ELF-1 (cell line): ENCODE measurements at regions not wholly inside any gene's neighbourhood (a gene's known extent, or its start where the extent isn't known, plus 50 kb on each side); places are given as distances from the start of the nearest gene placed in this dataset.

Source experiments
- DNase-seq: peaks from one replicate; pipeline ENCODE4 v3.0.0-alpha.2; 2016; ENCODE audit warnings: low read depth, low spot score

- DNase-seq: no peak
Observed at GRCh38 chr4:115357776-115358175, 244.4 kb upstream of the NDST4 start.

DNA sequence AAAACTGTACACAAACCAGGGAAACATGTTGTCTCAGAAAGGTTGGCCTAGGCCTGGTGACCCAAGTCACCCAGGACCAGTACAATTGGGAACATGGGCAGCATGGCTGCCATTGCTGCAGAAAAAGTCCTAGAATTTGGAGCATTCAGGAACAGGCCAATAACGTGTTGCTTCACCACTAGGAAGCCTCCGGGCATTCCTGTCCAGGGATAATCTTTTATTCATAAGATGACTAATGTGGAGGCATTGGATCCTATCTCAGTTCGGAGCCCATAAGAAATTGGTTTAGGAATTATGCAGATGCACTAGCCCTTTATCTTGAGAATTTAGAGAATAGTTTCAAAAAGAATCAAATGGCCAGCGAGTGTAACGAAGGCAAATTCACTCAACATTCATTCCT lies 242.8 kb upstream of the NDST4 start:
- DNase-seq: no peak

DNA sequence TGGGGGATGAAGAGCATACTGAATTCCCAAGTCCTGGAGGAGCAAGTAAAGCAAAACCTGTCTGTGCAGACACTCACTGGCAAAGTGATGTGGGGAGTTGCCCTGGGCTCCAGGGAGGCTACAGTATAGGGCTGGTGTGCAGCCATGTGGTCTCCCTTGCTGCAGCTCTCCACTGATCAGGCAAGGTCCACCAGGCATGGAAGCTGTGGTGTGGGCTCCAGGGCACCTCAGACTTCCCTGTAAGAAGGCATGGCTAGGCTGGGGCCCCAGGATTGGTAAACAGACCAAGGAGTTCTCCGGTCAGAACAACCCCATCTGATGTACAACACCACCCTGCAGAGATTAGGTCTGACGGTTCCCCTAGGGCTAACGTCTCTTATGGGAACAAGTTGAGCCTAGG lies 241.9 kb upstream of the NDST4 start:
- DNase-seq: no peak

- no peak for DNase-seq
Observed at GRCh38 chr4:115353370-115353769, 239.9 kb upstream of the NDST4 start.

DNA sequence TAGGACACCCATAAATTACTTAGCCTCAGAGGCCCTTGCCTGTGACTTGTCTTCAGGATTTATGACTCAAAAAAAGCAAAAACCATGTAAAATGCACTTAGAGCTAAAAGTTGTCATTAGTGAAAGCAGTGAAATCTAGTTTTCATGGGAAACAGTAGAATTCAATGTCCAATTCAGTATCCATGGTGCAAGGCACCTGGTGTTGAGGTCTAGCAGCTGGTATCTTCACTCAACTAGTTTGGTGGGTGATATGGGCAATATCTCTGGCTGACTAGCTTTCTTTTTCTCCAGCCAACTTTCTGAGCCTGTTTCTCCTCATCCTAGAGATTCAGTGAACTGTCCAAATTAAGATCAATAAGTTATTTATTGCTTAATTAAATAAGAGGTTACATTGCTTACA lies 229.8 kb upstream of the NDST4 start:
- DNase-seq: no peak

DNA sequence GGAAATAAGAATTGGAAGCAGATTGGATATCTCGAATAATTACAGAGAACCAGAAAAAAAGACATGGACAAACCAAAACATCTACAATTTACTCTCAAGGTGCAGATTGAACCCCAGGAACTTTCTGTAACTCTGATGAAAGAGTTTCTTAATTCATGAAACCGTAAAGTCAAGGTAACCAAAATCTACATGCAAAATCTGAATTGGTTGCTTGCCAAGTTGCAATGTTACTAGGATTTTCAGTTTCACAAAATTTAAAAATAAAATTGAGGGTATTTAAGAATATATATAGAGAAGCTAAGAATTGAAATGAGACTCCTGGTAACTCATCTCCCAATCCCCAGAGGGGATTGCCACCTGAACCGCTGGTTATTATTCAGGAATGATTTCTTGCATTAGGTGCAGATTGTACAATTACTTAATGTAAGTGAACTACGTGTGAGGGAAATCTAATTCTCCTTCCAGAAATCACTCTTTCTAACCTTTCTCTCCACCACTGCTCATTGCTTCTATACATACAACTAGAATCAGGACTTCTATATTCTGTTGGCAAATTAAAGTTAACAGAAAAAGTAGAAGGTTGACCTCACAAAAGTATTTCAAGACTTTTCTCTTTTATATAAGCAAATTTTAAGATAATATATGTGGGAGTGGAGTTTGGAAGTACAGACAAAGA lies 221.5 kb upstream of the NDST4 start:
- no peak for DNase-seq

GRCh38 chr4:115332078-115332477 lies 218.7 kb upstream of the NDST4 start:
- DNase-seq: no peak

DNA sequence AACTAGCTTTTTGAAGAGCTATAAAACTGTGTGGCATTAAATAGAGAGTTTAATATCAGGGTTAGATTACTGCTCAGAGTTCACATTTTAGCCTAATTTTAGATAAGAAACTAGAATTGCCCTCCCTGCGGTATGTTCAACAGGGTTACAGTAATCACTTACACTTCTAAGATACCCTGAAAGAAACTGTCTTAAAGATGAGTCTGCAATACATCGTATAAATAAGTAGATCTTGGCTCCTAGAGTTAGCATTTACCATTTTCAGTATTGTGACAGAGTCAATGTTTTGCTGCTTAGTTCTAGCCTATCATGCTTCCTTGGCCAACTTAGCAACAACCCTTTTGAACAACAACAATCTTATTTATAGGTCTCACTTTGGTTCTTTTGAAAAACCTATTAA lies 217.8 kb upstream of the NDST4 start:
- DNase-seq: no peak

GRCh38 chr4:115325836-115326235 lies 212.4 kb upstream of the NDST4 start:
- no peak for DNase-seq

- DNase-seq: no peak
Observed at GRCh38 chr4:115323106-115323707, 209.8 kb upstream of the NDST4 start.

GRCh38 chr4:115315182-115315581 lies 201.8 kb upstream of the NDST4 start:
- peak; percentile 26 for DNase-seq

GRCh38 chr4:115310641-115311040 lies 197.2 kb upstream of the NDST4 start:
- no peak for DNase-seq

- no peak for DNase-seq
Observed at GRCh38 chr4:115294717-115295116, 181.3 kb upstream of the NDST4 start.

- no peak for DNase-seq
Observed at GRCh38 chr4:115293093-115293462, 179.7 kb upstream of the NDST4 start.

- no peak for DNase-seq
Observed at GRCh38 chr4:115292320-115293092, 179.1 kb upstream of the NDST4 start.

GRCh38 chr4:115287426-115287825 lies 174.0 kb upstream of the NDST4 start:
- DNase-seq: no peak

- no peak for DNase-seq
Observed at GRCh38 chr4:115279330-115279729, 165.9 kb upstream of the NDST4 start.

- no peak for DNase-seq
Observed at GRCh38 chr4:115278830-115279229, 165.4 kb upstream of the NDST4 start.

GRCh38 chr4:115275615-115276014 lies 162.2 kb upstream of the NDST4 start:
- no peak for DNase-seq

DNA sequence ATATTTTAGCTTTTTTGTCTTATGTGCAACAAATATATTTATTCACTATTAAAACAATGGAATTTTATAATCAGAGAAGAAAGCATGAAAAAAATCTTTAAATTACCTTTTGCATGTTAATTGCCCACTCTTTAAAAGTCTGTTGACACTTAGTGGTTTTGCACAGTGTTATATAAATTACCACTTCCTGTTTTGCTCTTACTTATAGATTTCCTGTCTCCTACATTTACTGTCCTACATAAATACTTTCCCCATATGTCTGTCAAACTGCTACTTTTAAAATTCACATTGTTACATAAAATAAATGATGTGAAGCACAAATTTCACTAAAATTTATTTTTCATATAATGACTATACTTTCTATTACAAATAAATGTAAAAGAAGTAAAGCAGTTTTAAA lies 161.1 kb upstream of the NDST4 start:
- DNase-seq: no peak

DNA sequence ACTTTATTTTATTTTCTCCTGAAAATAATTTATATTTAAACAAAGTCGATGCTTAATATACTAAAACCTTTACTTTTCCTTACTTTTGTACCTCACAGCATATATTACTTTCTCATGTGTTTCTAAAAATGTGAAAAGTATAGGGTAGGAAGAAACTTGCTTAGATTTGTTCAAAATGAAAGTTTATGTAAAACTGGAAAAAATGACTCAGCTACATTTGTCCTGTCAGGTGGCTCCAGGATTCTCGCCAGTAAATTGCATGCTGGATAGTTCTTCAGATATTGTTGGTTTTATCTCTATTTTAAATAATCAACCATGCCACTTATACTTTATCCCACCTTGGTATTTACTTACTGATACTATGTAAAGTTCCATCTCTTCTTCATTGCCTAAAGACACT lies 159.2 kb upstream of the NDST4 start:
- DNase-seq: no peak

DNA sequence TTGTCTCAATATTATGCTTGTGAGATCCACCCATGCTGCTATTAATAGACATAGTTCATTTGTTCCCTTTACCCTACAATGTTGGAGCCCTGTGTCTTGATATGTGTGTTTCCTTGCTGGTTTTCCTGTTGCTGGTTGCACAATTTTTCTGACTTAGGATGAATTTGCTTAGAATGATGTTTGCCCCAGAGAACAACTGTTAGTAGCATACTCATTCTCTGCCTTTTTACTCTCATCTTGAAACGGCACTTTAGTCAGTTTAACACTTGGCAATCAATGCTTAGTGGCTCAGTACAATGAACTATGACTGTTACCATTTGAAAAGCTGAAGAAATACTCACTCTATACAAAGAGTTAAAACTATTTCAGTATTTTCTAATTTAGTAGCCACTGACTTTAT lies 158.8 kb upstream of the NDST4 start:
- DNase-seq: no peak

DNA sequence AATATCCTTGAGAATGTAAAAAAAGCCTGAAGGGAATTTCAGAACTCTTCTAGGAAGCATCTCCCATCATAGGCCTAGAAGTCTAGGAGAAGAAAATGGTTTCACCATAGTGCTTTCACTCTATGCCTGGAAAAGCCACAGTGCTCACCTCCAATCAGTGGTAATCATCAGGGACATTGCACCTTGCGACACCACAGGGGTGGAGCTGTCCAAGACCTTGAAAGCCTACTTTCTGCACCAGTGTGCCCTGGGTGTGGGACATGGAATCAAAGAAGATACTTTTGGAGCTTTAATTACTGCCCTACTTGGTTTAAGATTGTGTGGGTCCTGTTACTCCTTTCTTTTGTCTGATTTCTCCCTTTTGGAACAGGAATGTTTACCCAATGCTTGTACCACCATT lies 146.8 kb upstream of the NDST4 start:
- no peak for DNase-seq
